H1 (cell line): ENCODE measurements at regions not wholly inside any gene's neighbourhood (a gene's known extent, or its start where the extent isn't known, plus 50 kb on each side); places are given as distances from the start of the nearest gene placed in this dataset.

Experiments
- BRCA1 ChIP-seq: IDR thresholded peaks from 2 replicates; pipeline ENCODE4 v1.6.1; 2012; ENCODE audit warnings: low read depth, low read length, improper control_type of control experiment
- CBX5 ChIP-seq: fragments of 300-800, 300-1000 bp; sonication (generic); IDR thresholded peaks from 2 replicates; pipeline ENCODE4 v1.7.1; 2016; ENCODE audit warnings: antibody characterized with exemption, low read length, low read depth
- CHD2 ChIP-seq: IDR thresholded peaks from 2 replicates; pipeline ENCODE4 v1.6.1; 2012; ENCODE audit warnings: low read length, improper control_type of control experiment
- CTCF ChIP-seq, 3 experiments: IDR thresholded peaks; 1 replicate in 2 of 3; 2 replicates in 1 of 3; pipeline versions ENCODE4 v1.5.1 to v1.6.1; 2011; ENCODE audit warnings: low read length in 3 of 3, mild to moderate bottlenecking in 3 of 3, inconsistent platforms in 2 of 3, low read depth in 1 of 3, moderate library complexity in 1 of 3; ENCODE audit not compliant: insufficient read depth in 1 of 3; ENCODE audit errors: control extremely low read depth in 1 of 3
- EZH2 ChIP-seq: fragments of 200-600 bp; sonication (generic); IDR thresholded peaks from 2 replicates; pipeline ENCODE4 v1.7.1; 2012; ENCODE audit warnings: low read depth, mild to moderate bottlenecking, moderate library complexity, low read length, inconsistent platforms; ENCODE audit not compliant: severe bottlenecking
- JUND ChIP-seq: IDR thresholded peaks from 2 replicates; pipeline ENCODE4 v1.6.1; 2011; ENCODE audit warnings: mild to moderate bottlenecking, improper control_type of control experiment, low read length
- NRF1 ChIP-seq: IDR thresholded peaks from 2 replicates; pipeline ENCODE4 v1.6.1; 2011; ENCODE audit warnings: mild to moderate bottlenecking, low read depth, low read length, improper control_type of control experiment
- RNF2 ChIP-seq: fragments of 200-900, 300-1000 bp; sonication (generic); IDR thresholded peaks from 2 replicates; pipeline ENCODE4 v1.7.1; 2016; ENCODE audit warnings: borderline replicate concordance, low read depth, mild to moderate bottlenecking, antibody characterized with exemption, low read length; ENCODE audit not compliant: poor library complexity, severe bottlenecking; ENCODE audit errors: missing control alignments
- TEAD4 ChIP-seq: IDR thresholded peaks from 2 replicates; pipeline ENCODE4 v1.6.1; 2012; ENCODE audit warnings: low read depth, low read length, inconsistent platforms, mixed read lengths
- TF ChIP-seq, protein P1 (sequence below): IDR thresholded peaks from 2 replicates; pipeline ENCODE4 v1.6.1; 2011; ENCODE audit warnings: low read depth, mild to moderate bottlenecking, low read length; ENCODE audit not compliant: insufficient read depth

- TF ChIP-seq, protein P1, sequence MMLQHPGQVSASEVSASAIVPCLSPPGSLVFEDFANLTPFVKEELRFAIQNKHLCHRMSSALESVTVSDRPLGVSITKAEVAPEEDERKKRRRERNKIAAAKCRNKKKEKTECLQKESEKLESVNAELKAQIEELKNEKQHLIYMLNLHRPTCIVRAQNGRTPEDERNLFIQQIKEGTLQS = no peak
- TF ChIP-seq RNF2 (no peak), CTCF (IDR thresholded peaks at IDR 0.05; ENCODE audit: control extremely low read depth in 1 of 3, insufficient read depth in 1 of 3, low read depth in 1 of 3, low read length in 3 of 3) (no peak), NRF1 (no peak), TEAD4 (no peak), BRCA1 (no peak), CBX5 (no peak), JUND (no peak), CHD2 (no peak), EZH2 (no peak)
Measured at GRCh38 chr3:80769683-80770082, 991.8 kb downstream of the GBE1 start.
